ENCODE measurements at regions not wholly inside any gene's neighbourhood (a gene's known extent, or its start where the extent isn't known, plus 50 kb on each side); places are given as distances from the start of the nearest gene placed in this dataset.

- Histone ChIP-seq H3K79me2 (ENCODE audit: control insufficient read depth, insufficient read depth, low read length) (no peaks in the 10 kb centered on the region), H3K36me3 (ENCODE audit: control insufficient read depth in 2 of 2, extremely low read depth in 1 of 2, insufficient read depth in 2 of 2, low read length in 2 of 2) (no peaks in the 10 kb centered on the region), H3K9me3 (replicated peaks; ENCODE audit: control insufficient read depth, insufficient read depth, low read length) (no peaks in the 10 kb centered on the region), H4K20me1 (replicated peaks; ENCODE audit: control insufficient read depth, extremely low read depth, insufficient read depth, low read length) (no peaks in the 10 kb centered on the region), H3K4me3 (replicated peaks in 1 of 3; ENCODE audit: insufficient read depth in 1 of 3, low read depth in 1 of 3, low read length in 3 of 3) (no peak overlapping the region), H3K27ac (ENCODE audit: insufficient read depth, low read depth, low read length) (no peak overlapping the region), H3K9ac (replicated peaks; ENCODE audit: extremely low read depth, insufficient read depth, low read length) (no peak overlapping the region), H2AFZ (ENCODE audit: low read depth, low read length) (no peak overlapping the region), H3K4me2 (ENCODE audit: insufficient read depth, low read length) (no peak overlapping the region), H3K9me1 (replicated peaks; ENCODE audit: control insufficient read depth, extremely low read depth, insufficient read depth, low read length) (no peaks in the 10 kb centered on the region), H3K4me1 (ENCODE audit: control insufficient read depth, extremely low read depth, insufficient read depth, low read length) (peaks cover 5% of the 10 kb centered on the region), H3K27me3 (ENCODE audit: control insufficient read depth in 2 of 2, insufficient read depth in 2 of 2, low read length in 2 of 2) (no peaks in the 10 kb centered on the region)
- dilution Hi-C loops (cut with MboI; ENCODE audit: extremely low pct_ligation_motif_present, low sequenced_read_pairs) (no loop called here), intact Hi-C loops (cut with micrococcal nuclease) (no loop called here)
- ChIA-PET POLR2A (no interaction called here), CTCF (no interaction called here)
- TF ChIP-seq JUN (IDR thresholded peaks at IDR 0.05; ENCODE audit: borderline replicate concordance, insufficient read depth, insufficient read length, low read depth) (no peak), MAX (IDR thresholded peaks at IDR 0.05; ENCODE audit: insufficient read depth, insufficient read length) (no peak), MYC (IDR thresholded peaks at IDR 0.05; ENCODE audit: low read depth, low read length) (no peak), POLR2A (IDR thresholded peaks at IDR 0.05; ENCODE audit: low read depth, low read length) (no peak), EZH2 (IDR thresholded peaks at IDR 0.05; ENCODE audit: borderline replicate concordance, low read depth, low read length, severe bottlenecking) (no peak), FOS (IDR thresholded peaks at IDR 0.05; ENCODE audit: borderline replicate concordance, insufficient read depth, low read length) (no peak), GATA2 (IDR thresholded peaks at IDR 0.05; ENCODE audit: insufficient read depth, insufficient read length, low read depth, low read length) (no peak), POLR2AphosphoS5 (IDR thresholded peaks at IDR 0.05; ENCODE audit: insufficient read depth, low read depth, low read length) (no peak), CTCF (IDR thresholded peaks at IDR 0.05; ENCODE audit: extremely low read depth in 1 of 2, insufficient read depth in 1 of 2, low read depth in 1 of 2, low read length in 2 of 2) (no peak)
- no peak for DNase-seq (ENCODE audit: low read depth, low spot score)
- no TSS peak for BruUV-seq (replicated peaks)
- FAIRE-seq: no peak
These were observed 280.3 kb upstream of the TCF21 start for GRCh38 chr6:133608620-133609019.
